ENCODE measurements at regions not wholly inside any gene's neighbourhood (a gene's known extent, or its start where the extent isn't known, plus 50 kb on each side); places are given as distances from the start of the nearest gene placed in this dataset.

- TF ChIP-seq CTCF (IDR thresholded peaks at IDR 0.05; ENCODE audit: insufficient read depth, low read depth, low read length), result no peak
- DNase-seq (ENCODE audit: low read depth), result no peak
- no peak overlapping the region for H3K4me3 ChIP-seq (ENCODE audit: low read depth, low read length)
Measured at GRCh38 chr1:57826535-57826934, 402.7 kb upstream of the DAB1 start.

- no peak for TF ChIP-seq CTCF (IDR thresholded peaks at IDR 0.05; ENCODE audit: insufficient read depth, low read depth, low read length)
- no peak for DNase-seq (ENCODE audit: low read depth)
- no peak overlapping the region for H3K4me3 ChIP-seq (ENCODE audit: low read depth, low read length)
Measured at GRCh38 chr1:57824535-57824934, 400.7 kb upstream of the DAB1 start.

- H3K4me3 ChIP-seq (ENCODE audit: low read depth, low read length), result no peak overlapping the region
- no peak for TF ChIP-seq CTCF (IDR thresholded peaks at IDR 0.05; ENCODE audit: insufficient read depth, low read depth, low read length)
- no peak for DNase-seq (ENCODE audit: low read depth)
Measured at GRCh38 chr1:57820356-57821095, 396.7 kb upstream of the DAB1 start.

GRCh38 chr1:57819893-57820292 lies 396.0 kb upstream of the DAB1 start:
- no peak for DNase-seq (ENCODE audit: low read depth)
- H3K4me3 ChIP-seq (ENCODE audit: low read depth, low read length), result no peak overlapping the region
- TF ChIP-seq CTCF (IDR thresholded peaks at IDR 0.05; ENCODE audit: insufficient read depth, low read depth, low read length), result no peak

GRCh38 chr1:57803586-57803985 lies 379.7 kb upstream of the DAB1 start:
- DNase-seq (ENCODE audit: low read depth), result no peak
- H3K4me3 ChIP-seq (ENCODE audit: low read depth, low read length), result no peak overlapping the region
- no peak for TF ChIP-seq CTCF (IDR thresholded peaks at IDR 0.05; ENCODE audit: insufficient read depth, low read depth, low read length)

GRCh38 chr1:57800376-57800775 lies 376.5 kb upstream of the DAB1 start:
- H3K4me3 ChIP-seq (ENCODE audit: low read depth, low read length), result no peak overlapping the region
- no peak for DNase-seq (ENCODE audit: low read depth)
- no peak for TF ChIP-seq CTCF (IDR thresholded peaks at IDR 0.05; ENCODE audit: insufficient read depth, low read depth, low read length)

Data from fibroblast of villous mesenchyme (primary cell).